ENCODE measurements at regions not wholly inside any gene's neighbourhood (a gene's known extent, or its start where the extent isn't known, plus 50 kb on each side); places are given as distances from the start of the nearest gene placed in this dataset.
"Not testable (repeated sequence)": the region's sequence is repeated elsewhere in the genome, so short reads cannot be mapped to it uniquely, and the experiment has no call there.

DNA sequence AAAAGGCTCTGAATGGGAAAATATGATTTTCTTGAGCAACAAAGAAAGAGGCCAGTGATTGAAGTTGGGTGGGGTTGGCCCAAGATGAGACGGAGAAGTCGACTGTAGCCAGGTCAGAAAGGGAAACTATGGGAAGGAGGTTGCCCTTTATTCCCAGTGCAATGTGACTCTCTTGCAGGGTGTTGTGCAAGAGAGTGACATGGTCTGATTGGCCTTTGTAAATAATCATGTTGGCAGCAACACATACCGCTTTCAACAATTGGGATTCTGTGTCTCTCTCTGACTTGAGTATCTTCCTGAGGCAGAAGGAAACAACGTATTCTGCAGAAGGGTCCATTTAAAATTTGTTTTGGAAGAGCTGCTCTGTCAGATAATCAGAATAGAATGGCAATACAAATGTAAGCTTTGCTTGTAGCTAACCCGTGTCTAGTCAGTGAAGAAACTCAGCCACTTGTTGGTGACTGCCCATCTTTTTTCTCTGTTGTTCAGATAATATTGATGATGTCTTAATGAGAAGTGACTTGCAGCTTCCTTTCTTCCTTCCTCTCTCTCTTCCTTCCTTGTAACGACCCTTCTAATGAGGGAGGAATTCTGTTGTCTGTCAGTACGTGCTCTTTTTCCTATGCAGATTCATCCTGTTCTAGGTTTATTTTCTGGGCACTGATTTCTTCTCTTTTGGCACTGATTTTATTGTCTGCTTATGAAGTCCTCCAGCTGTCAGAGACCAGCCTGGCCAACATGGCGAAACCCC is 311.0 kb upstream of the FAM98A start:
- Histone ChIP-seq H3K4me1 (ENCODE audit: control insufficient read depth in 1 of 2, low read depth in 2 of 2) (no peaks in the 10 kb centered on the region), H3K27me3 (replicated peaks; ENCODE audit: insufficient read depth) (no peaks in the 10 kb centered on the region), H3K9me3 (peaks cover 5% of the 10 kb centered on the region), H3K27ac (no peak overlapping the region), H3K36me3 (no peaks in the 10 kb centered on the region), H3K4me3 (no peak overlapping the region)
- DNase-seq (ENCODE audit: low spot score): no peak
- ATAC-seq (ENCODE audit: insufficient number of reproducible peaks, low FRiP score, low read depth): no peak
- TF ChIP-seq, protein P1, sequence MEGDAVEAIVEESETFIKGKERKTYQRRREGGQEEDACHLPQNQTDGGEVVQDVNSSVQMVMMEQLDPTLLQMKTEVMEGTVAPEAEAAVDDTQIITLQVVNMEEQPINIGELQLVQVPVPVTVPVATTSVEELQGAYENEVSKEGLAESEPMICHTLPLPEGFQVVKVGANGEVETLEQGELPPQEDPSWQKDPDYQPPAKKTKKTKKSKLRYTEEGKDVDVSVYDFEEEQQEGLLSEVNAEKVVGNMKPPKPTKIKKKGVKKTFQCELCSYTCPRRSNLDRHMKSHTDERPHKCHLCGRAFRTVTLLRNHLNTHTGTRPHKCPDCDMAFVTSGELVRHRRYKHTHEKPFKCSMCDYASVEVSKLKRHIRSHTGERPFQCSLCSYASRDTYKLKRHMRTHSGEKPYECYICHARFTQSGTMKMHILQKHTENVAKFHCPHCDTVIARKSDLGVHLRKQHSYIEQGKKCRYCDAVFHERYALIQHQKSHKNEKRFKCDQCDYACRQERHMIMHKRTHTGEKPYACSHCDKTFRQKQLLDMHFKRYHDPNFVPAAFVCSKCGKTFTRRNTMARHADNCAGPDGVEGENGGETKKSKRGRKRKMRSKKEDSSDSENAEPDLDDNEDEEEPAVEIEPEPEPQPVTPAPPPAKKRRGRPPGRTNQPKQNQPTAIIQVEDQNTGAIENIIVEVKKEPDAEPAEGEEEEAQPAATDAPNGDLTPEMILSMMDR (IDR thresholded peaks at IDR 0.05): no peak

DNA sequence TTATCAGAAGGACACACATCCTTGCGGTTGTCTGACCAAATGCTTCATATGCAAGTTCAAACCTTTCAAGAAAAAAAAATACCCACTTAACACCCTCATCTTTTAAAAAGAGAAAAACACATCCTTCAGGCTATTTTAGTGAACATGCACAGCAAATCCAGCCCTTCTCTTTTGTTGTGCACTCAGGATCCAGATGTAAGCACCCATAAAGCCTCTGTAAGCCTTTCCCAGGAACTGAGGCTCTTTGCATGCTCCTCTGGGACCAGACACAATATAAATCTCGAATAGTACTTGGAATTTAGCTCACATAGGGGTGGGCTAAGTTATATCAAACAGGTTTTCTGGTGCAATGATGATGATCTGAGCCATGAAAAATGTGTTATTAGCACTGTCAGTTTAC is 308.8 kb upstream of the FAM98A start:
- H3K27me3 ChIP-seq (replicated peaks; ENCODE audit: insufficient read depth): no peaks in the 10 kb centered on the region
- H3K4me1 ChIP-seq (ENCODE audit: control insufficient read depth in 1 of 2, low read depth in 2 of 2): no peaks in the 10 kb centered on the region
- TF ChIP-seq, protein P1 (IDR thresholded peaks at IDR 0.05): no peak
- H3K4me3 ChIP-seq: no peak overlapping the region
- no peaks in the 10 kb centered on the region for H3K9me3 ChIP-seq
- no peak overlapping the region for H3K27ac ChIP-seq
- no peaks in the 10 kb centered on the region for H3K36me3 ChIP-seq
- ATAC-seq (ENCODE audit: insufficient number of reproducible peaks, low FRiP score, low read depth) (no peak), DNase-seq (ENCODE audit: low spot score) (no peak)

DNA sequence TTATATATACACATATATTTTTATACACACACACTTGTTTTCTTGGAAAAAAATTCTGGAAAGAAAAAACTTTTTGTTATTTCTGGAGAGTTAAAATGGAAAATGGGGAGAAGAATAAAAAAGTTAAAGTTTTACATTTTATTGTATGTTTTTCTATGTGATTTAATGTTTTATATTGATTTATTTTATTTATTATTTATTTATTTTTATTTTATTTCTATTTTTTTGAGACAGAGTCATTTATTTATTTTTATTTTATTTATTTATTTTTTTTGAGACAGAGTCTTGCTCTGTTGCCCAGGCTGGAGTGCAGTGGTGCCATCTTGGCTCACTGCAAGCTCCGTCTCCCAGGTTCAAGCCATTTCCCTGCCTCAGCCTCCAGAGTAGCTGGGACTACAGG is 307.0 kb upstream of the FAM98A start:
- H3K36me3 ChIP-seq; DNase-seq (ENCODE audit: low spot score); H3K27ac ChIP-seq; ATAC-seq (ENCODE audit: insufficient number of reproducible peaks, low FRiP score, low read depth); H3K4me3 ChIP-seq; H3K27me3 ChIP-seq (replicated peaks; ENCODE audit: insufficient read depth); H3K9me3 ChIP-seq; H3K4me1 ChIP-seq (ENCODE audit: control insufficient read depth in 1 of 2, low read depth in 2 of 2): not testable (repeated sequence)

DNA sequence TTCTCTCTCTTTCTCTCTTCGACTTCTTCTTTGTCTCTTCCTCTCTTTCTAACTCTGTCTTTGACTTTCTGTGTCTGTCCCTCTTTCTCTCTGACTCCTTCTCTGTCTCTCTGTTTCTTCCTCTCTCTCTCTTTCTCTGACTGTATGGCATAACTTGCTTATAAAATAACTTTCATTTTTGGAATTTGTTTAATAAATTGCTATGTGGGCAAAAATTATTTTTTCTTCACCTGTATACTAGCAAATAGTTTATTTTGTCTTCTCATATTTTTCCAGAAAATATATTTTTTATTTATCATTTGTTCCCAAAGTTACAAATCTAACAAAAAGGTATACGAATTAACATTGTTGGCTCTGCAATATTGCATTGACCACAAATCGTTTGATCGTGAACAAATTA is 305.7 kb upstream of the FAM98A start:
- ATAC-seq (ENCODE audit: insufficient number of reproducible peaks, low FRiP score, low read depth) (no peak), DNase-seq (ENCODE audit: low spot score) (no peak)
- TF ChIP-seq, protein P1 (IDR thresholded peaks at IDR 0.05): no peak
- H3K36me3 ChIP-seq: no peaks in the 10 kb centered on the region
- no peaks in the 10 kb centered on the region for H3K4me1 ChIP-seq (ENCODE audit: control insufficient read depth in 1 of 2, low read depth in 2 of 2)
- H3K9me3 ChIP-seq: no peaks in the 10 kb centered on the region
- H3K4me3 ChIP-seq: no peak overlapping the region
- H3K27me3 ChIP-seq (replicated peaks; ENCODE audit: insufficient read depth): no peaks in the 10 kb centered on the region
- no peak overlapping the region for H3K27ac ChIP-seq

DNA sequence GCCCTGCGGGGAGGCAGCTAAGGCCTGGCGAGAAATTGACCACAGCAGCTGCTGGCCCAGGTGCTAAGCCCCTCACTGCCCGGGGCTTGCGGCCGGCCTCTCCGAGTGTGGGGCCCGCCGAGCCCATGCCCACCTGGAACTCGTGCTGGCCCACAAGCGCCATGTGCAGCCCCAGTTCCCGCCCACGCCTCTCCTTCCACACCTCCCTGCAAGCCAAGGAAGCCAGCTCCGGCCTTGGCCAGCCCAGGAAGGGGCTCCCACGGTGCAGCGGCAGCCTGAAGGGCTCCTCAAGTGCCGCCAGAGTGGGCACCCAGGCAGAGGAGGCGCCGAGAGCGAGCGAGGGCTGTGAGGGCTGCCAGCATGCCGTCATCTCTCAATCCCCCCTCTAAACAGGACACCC is 304.6 kb upstream of the FAM98A start:
- TF ChIP-seq, protein P1 (IDR thresholded peaks at IDR 0.05): no peak
- Histone ChIP-seq H3K4me3 (no peak overlapping the region), H3K27ac (no peak overlapping the region), H3K9me3 (no peaks in the 10 kb centered on the region), H3K27me3 (replicated peaks; ENCODE audit: insufficient read depth) (no peaks in the 10 kb centered on the region), H3K4me1 (ENCODE audit: control insufficient read depth in 1 of 2, low read depth in 2 of 2) (no peaks in the 10 kb centered on the region), H3K36me3 (no peaks in the 10 kb centered on the region)
- no peak for DNase-seq (ENCODE audit: low spot score)
- no peak for ATAC-seq (ENCODE audit: insufficient number of reproducible peaks, low FRiP score, low read depth)

DNA sequence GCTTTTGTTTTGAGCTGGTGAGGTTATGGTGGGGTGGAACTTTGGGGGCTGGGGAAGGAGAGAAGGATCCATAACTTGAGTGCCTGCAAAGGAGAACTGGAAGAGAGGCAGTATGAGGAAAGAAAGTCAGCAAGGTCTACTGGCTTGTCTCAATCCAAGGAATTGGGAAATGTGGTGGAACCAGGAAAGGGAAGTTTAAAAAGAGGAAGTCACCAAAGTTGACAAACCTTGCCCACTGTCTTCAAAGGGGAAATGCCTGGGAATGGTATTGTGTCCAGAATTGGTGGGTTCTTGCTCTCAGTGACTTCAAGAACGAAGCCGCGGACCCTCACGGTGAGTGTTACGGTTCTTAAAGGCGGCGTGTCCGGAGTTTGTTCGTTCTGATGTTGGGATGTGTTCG is 304.1 kb upstream of the FAM98A start:
- ATAC-seq (ENCODE audit: insufficient number of reproducible peaks, low FRiP score, low read depth): no peak
- TF ChIP-seq, protein P1 (IDR thresholded peaks at IDR 0.05): no peak
- H3K4me1 ChIP-seq (ENCODE audit: control insufficient read depth in 1 of 2, low read depth in 2 of 2): no peaks in the 10 kb centered on the region
- H3K9me3 ChIP-seq: no peaks in the 10 kb centered on the region
- no peak for DNase-seq (ENCODE audit: low spot score)
- no peaks in the 10 kb centered on the region for H3K27me3 ChIP-seq (replicated peaks; ENCODE audit: insufficient read depth)
- H3K4me3 ChIP-seq: no peak overlapping the region
- no peak overlapping the region for H3K27ac ChIP-seq
- no peaks in the 10 kb centered on the region for H3K36me3 ChIP-seq
